GM21717 (cell line): ENCODE measurements at regions not wholly inside any gene's neighbourhood (a gene's known extent, or its start where the extent isn't known, plus 50 kb on each side); places are given as distances from the start of the nearest gene placed in this dataset.

ENCODE experiments used
- ATAC-seq: cut with Tn5 transposase; IDR thresholded peaks from one replicate; pipeline ENCODE4 v1.9.1; 2021; ENCODE audit warnings: mild to moderate bottlenecking, moderate library complexity; ENCODE audit not compliant: unreplicated experiment

GRCh38 chr1:209268479-209268878 is 315.0 kb upstream of the CAMK1G start:
- no peak for ATAC-seq

- ATAC-seq, result no peak
Observed at GRCh38 chr1:209276321-209276720, 307.2 kb upstream of the CAMK1G start.

- no peak for ATAC-seq
Observed at GRCh38 chr1:209277662-209278061, 305.9 kb upstream of the CAMK1G start.

GRCh38 chr1:209291715-209292114 is 291.8 kb upstream of the CAMK1G start:
- ATAC-seq, result no peak

DNA sequence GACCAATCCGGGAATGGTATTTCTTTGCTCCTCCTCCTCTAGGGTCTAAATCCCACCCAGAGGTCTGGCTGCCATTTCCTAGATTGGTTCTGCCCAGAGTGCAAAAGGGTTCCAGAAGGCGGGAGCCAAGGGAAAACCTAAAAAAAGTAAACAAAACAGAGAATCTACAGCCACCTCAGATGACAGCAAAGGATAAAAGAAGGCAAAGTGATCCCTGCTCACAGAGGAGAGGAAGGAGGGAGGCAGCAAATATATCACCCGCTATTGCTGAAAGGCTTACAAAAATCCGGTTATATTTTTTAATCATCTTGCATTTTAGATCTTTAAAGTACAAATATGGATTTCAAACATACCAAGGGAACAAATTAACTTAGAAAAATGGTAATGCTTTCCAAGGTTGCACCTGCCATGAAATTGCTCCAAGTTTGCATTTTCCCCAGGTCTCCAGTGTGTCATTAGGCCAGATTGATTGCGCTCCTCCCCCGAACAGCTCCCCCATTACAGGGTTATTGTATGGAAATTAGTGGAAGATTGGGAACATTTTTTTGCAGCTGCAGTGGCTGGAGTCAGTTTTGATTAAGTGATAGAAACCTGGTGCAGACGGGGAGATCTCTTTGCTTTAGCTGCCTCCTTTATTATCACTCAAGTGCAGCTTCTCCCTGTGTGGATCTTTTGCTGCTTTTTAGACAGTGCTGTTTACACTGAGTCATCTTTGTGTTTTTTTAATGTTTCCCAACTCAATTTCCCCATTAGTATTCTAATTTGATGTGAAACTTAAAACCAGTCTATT is 280.5 kb upstream of the CAMK1G start:
- ATAC-seq, result no peak

GRCh38 chr1:209304166-209304565 is 279.3 kb upstream of the CAMK1G start:
- no peak for ATAC-seq

GRCh38 chr1:209305221-209305954 is 278.1 kb upstream of the CAMK1G start:
- ATAC-seq, result no peak

GRCh38 chr1:209307846-209308245 is 275.7 kb upstream of the CAMK1G start:
- ATAC-seq, result no peak

DNA sequence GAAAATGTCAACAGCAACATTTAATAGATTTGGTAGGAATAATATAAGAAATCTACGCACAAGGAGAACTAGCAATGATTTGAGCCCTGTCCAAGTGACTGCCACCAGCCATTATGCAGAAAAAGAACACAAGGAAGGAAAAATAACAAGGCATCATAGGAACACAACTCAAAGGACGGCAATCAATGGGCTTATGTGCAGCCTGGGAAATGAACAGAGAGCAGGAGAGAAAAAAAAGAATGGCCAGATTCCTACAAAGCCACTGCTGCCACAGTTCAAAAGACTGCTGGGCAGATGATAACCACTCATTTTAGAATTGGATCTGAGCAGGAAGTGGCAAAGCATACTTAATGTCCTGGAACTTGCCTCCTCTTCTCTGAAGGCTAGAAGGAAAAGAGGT is 274.3 kb upstream of the CAMK1G start:
- ATAC-seq, result no peak

GRCh38 chr1:209311770-209312169 is 271.7 kb upstream of the CAMK1G start:
- no peak for ATAC-seq

DNA sequence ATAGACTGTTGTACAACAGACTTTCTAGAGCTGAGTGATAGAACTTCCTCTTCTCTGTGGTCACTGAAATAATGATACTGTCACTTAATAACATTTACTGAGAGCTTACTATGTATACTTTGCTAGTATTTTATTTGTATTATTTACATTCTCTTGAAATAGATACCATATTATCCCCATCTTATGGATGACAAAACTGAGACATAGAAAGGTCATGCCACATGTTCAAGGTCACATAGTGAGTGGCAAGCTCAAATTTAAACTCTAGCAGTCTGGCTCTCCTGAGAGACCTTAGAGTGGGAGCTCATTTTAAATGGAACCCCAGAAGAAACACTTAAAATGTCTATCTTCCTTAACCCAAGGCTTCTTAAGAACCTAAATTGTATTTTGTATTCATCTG is 266.6 kb upstream of the CAMK1G start:
- ATAC-seq, result no peak

DNA sequence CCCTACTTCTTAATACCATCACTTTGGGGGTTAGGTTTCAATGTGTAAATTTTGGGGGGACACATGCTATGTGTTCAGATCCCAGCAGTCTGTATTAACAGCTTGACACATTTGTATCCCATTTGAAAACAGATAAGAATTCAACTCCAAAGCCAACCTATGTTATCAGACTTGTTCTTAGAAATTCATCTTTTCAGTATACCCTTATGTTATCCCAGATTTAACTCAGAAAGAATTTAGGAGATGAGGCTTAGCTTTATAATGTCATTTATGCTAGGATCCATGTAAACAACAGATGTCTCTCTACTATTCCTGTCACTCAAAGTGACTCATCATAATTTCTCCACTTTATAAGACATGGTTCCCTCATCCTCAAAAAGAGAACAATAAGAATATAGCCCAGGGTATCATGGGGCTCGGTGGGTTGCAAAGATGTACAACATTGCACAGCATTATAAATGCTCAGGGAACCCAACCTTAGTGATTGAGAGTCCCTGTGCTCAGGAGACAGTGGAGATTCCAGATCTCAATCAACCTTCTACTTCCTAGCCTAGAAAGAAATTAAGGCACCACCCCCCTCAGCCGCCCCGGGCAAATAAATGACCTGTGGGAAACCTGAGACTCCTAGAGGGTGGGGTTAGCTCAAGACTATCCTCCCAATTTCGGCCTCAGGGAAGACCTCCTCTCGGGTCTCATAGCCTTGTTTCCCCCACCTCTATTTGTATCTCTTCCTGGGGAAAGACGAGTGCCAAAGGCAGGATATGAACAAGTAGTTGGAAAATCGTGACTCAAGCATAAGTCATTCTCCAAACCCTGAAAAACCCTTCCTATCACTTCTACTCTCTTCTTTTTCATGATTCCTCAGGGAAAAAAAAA is 265.1 kb upstream of the CAMK1G start:
- no peak for ATAC-seq

DNA sequence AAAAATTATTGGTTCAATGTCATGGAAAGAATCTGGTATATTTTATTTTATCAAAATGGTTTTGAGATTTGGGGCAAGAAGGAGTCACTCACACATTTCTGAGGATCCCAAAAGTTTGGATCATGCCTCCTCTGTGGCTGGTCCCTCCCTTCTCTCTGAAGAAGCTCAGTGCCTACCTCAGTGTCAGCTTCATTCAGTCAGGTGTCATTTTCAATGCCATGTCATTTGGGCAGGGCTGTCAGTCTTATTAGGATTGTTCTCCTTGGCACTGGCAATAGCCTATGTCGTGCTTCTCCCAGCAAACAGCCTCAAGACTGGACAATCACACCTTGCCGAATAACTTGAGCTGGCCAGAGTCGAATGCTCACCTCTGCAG is 264.5 kb upstream of the CAMK1G start:
- ATAC-seq, result no peak

- ATAC-seq, result no peak
Observed at GRCh38 chr1:209319549-209319948, 264.0 kb upstream of the CAMK1G start.

DNA sequence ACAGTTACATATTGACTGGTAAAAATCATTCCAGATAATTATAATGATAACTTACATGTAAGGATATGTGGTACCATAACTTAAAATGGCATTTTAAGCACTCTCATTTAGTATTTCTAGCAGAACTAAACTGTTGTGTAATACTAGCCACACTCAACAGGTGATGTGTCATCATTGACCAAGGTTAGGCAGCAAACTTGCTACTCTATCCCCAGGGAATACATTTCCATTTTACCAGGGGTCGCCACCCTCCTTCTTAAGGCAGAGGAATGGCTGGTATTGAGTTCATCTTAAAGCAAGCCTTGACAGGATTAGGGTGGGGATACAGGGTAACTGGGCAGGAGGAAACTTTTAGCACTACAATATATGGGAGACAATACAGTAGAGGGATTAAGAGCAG is 259.8 kb upstream of the CAMK1G start:
- no peak for ATAC-seq

GRCh38 chr1:209324901-209325871 is 258.3 kb upstream of the CAMK1G start:
- ATAC-seq, result no peak

DNA sequence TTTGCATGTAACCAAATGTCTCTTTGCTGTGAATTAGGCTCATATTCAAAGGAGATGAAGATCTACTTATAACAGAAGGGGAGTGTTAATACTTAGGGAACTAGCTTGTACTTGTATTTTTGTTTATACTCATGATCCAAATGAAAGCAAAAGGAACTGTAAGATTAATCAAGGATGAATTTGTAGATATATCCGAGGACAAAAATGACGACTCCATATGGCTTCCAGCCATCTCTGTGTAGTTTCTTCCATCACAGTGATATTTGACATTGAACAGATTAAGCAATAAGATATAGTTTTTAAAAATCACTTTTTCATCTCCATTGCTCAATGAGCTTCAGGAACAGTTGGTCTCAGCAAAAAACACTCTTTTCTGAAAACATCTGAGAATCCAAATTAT is 257.4 kb upstream of the CAMK1G start:
- no peak for ATAC-seq

GRCh38 chr1:209326831-209327230 is 256.7 kb upstream of the CAMK1G start:
- no peak for ATAC-seq

DNA sequence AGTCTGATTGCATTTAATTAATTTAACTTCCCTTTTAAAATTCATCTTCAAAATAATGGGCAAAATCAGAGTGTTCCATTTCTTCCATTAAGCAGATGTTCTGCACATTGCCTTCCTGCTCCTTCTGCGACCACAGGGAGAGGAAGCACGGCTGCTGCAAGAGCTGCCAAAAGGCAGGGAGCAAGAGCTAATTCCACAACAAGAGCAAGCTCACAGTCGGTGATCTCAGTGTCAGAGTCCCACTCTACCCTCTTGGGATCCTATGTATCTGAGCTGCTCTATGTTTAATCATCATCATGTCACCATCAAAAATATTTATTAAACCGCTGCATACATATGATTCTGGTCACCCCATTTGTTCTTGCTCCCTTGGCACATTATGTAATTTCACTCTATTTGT is 255.3 kb upstream of the CAMK1G start:
- no peak for ATAC-seq

GRCh38 chr1:209335178-209335577 is 248.3 kb upstream of the CAMK1G start:
- ATAC-seq, result peak; percentile 79
